ENCODE measurements at regions not wholly inside any gene's neighbourhood (a gene's known extent, or its start where the extent isn't known, plus 50 kb on each side); places are given as distances from the start of the nearest gene placed in this dataset.
A peak's percentile ranks its signal among the peaks of the same experiment; 100 is the strongest.

DNA sequence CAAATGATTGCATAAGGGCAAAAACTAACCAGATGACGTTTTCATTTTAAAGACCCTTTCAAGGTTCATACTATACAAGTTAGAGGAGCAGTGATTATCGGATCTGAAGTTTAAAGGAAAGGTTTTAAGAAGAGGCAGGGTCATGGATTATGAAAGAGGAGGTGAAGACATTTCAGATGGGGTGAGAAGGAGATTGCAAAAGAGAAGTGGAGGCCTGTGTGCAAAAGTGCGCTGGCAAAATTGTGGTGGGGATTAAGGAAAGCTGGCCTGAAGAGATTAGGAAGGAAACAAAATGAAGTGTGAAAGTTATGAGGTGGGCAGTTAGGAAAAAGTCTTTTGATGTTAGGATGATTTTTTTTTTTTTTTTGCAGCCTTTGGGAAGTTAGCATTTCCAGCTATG lies 935.7 kb upstream of the FAM98A start:
- DNase-seq (no peak), FAIRE-seq (no peak), ATAC-seq (no peak)
- intact Hi-C loops (cut with DNase I): no loop called here
- H3K27me3 ChIP-seq: no peaks in the 10 kb centered on the region
- no peaks in the 10 kb centered on the region for H3K36me3 ChIP-seq
- no peaks in the 10 kb centered on the region for H3K9me3 ChIP-seq
- TF ChIP-seq CTCF (IDR thresholded peaks at IDR 0.05): no peak
- peak overlapping the region in 1 of 4 donors; percentile 75 for H3K27ac ChIP-seq
- 62 to 66% methylated on average over 3 of the region's 3 CpGs for WGBS, 2 donors
- H3K4me3 ChIP-seq: no peak overlapping the region
- H3K4me1 ChIP-seq: peaks cover 12 to 29% (median 23%) of the 10 kb centered on the region in 3 donors

DNA sequence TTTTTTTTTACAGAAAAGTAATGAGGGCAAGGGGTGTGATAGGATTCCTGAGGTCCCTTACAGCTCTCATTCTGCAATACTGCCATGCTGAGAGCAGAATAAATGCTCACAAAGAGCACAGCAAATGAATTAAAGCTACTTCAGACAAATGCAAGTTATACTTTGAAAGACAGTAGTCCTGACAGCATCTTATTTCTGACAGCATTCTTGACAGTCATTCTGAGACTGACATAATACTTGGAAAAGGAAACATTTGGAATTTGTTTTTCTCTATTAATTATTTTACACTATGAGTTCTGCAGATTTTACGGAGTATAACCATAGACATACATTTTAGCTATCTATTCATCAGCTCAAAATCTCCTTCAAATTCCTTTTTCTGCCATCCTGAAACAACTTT lies 935.2 kb upstream of the FAM98A start:
- DNase-seq (no peak), ATAC-seq (peak in 2 of 4 donors; percentile 20 to 33), FAIRE-seq (no peak)
- WGBS, 2 donors: 77 to 79% methylated on average over 1 of the region's 1 CpG
- Histone ChIP-seq H3K36me3 (no peaks in the 10 kb centered on the region), H3K4me1 (peaks cover 16 to 29% (median 24%) of the 10 kb centered on the region in 3 donors), H3K4me3 (no peak overlapping the region), H3K9me3 (no peaks in the 10 kb centered on the region), H3K27ac (peak overlapping the region in 2 of 4 donors; percentile 24 to 75), H3K27me3 (no peaks in the 10 kb centered on the region)
- TF ChIP-seq CTCF (IDR thresholded peaks at IDR 0.05): no peak
- intact Hi-C loops (cut with DNase I): no loop called here

- intact Hi-C loops (cut with DNase I): no loop called here
- ATAC-seq (peak; percentile 71 to 91 (median 82)), FAIRE-seq (no peak), DNase-seq (peak in 1 of 6 donors; percentile 20)
- TF ChIP-seq CTCF (IDR thresholded peaks at IDR 0.05): no peak
- WGBS, 2 donors: 7 to 15% methylated on average over 3 of the region's 3 CpGs
- Histone ChIP-seq H3K27ac (peak overlapping the region in 3 of 4 donors; percentile 24 to 75 (median 62)), H3K27me3 (no peaks in the 10 kb centered on the region), H3K9me3 (no peaks in the 10 kb centered on the region), H3K4me3 (no peak overlapping the region), H3K36me3 (no peaks in the 10 kb centered on the region), H3K4me1 (peaks cover 17 to 29% (median 24%) of the 10 kb centered on the region in 3 donors)
Observed at GRCh38 chr2:34533585-34534183, 934.6 kb upstream of the FAM98A start.

DNA sequence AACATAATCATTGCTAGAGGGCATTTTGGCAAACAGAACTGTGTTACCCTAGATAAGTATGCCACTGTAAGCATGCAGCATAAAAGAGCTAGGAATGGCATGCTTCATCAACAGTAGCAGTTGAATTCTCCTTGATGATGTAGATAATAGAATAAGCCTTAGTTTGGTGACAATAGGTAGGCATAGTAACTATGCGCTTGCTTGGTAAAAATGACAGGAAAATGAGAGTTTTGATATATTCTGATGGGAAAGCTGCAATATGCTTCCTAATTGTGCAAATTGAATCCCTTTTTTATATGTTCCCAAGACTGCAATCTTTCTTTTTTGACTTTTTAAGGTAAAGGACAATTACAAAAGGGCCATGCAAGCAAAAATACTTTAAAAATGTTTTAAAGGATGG lies 930.9 kb upstream of the FAM98A start:
- H3K4me1 ChIP-seq: peaks cover 17 to 32% (median 27%) of the 10 kb centered on the region in 3 donors
- intact Hi-C loops (cut with DNase I): no loop called here
- FAIRE-seq (no peak), DNase-seq (no peak), ATAC-seq (no peak)
- WGBS, 2 donors: 79 to 91% methylated on average over 1 of the region's 1 CpG
- H3K9me3 ChIP-seq: no peaks in the 10 kb centered on the region
- H3K4me3 ChIP-seq: no peak overlapping the region
- H3K36me3 ChIP-seq: no peaks in the 10 kb centered on the region
- H3K27me3 ChIP-seq: no peaks in the 10 kb centered on the region
- H3K27ac ChIP-seq: no peak overlapping the region
- TF ChIP-seq CTCF (IDR thresholded peaks at IDR 0.05): no peak

GRCh38 chr2:34523958-34524514 lies 924.9 kb upstream of the FAM98A start:
- H3K27me3 ChIP-seq: no peaks in the 10 kb centered on the region
- intact Hi-C loops (cut with DNase I): no loop called here
- FAIRE-seq (no peak), ATAC-seq (no peak), DNase-seq (no peak)
- H3K27ac ChIP-seq: no peak overlapping the region
- H3K36me3 ChIP-seq: no peaks in the 10 kb centered on the region
- 73 to 89% methylated on average over 3 of the region's 3 CpGs for WGBS, 2 donors
- TF ChIP-seq CTCF (IDR thresholded peaks at IDR 0.05): no peak
- H3K4me3 ChIP-seq: no peak overlapping the region
- peaks cover 0 to 7% (median 6%) of the 10 kb centered on the region in 3 donors for H3K4me1 ChIP-seq
- no peaks in the 10 kb centered on the region for H3K9me3 ChIP-seq
